ENCODE measurements at regions not wholly inside any gene's neighbourhood (a gene's known extent, or its start where the extent isn't known, plus 50 kb on each side); places are given as distances from the start of the nearest gene placed in this dataset.

DNA sequence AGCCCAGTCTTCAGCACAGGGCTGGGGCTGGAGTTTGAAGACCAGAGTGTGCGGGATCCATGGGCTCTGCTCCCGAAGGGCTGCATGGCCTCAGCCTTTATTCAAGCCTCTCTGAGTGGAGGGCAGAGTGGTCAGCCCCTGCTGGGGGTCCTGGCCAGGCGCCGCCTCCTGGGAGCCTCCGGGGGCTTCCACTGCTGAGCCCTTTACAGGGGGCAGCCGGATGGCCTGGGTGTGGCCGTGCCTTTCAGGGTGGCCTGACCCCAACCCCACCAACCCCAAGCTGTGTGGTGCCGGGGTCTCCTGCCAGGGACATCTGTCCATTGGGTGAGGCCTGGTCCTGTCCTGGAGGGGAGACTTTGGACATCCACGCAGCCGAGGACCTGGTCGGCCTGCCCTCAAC is 76.0 kb upstream of the SLCO4A1 start:
- no peak overlapping the region for H2AFZ ChIP-seq (replicated peaks; ENCODE audit: low read length, poor library complexity)
- no peak overlapping the region for H4K91ac ChIP-seq (ENCODE audit: insufficient read depth, low read depth, low read length)
- H2BK120ac ChIP-seq (ENCODE audit: low read depth, low read length): no peak overlapping the region
- H3K36me3 ChIP-seq (ENCODE audit: control insufficient read depth, insufficient read depth, low read length): no peaks in the 10 kb centered on the region
- ChIA-PET CTCF (no interaction called here), POLR2A (ENCODE audit: unreplicated experiment) (no interaction called here)
- dilution Hi-C loops (cut with HindIII; ENCODE audit: low sequenced_read_pairs, unreplicated experiment): no loop called here
- TF ChIP-seq, protein P1, sequence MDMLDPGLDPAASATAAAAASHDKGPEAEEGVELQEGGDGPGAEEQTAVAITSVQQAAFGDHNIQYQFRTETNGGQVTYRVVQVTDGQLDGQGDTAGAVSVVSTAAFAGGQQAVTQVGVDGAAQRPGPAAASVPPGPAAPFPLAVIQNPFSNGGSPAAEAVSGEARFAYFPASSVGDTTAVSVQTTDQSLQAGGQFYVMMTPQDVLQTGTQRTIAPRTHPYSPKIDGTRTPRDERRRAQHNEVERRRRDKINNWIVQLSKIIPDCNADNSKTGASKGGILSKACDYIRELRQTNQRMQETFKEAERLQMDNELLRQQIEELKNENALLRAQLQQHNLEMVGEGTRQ (IDR thresholded peaks at IDR 0.05; ENCODE audit: low read depth, low read length): no peak
- TF ChIP-seq MAFK (IDR thresholded peaks at IDR 0.05; ENCODE audit: low read depth, low read length) (no peak), MAZ (IDR thresholded peaks at IDR 0.05; ENCODE audit: borderline replicate concordance, low read depth, low read length) (no peak), CEBPB (IDR thresholded peaks at IDR 0.05; ENCODE audit: low read depth, low read length) (no peak), RAD21 (IDR thresholded peaks at IDR 0.05; ENCODE audit: low read length) (no peak), POLR2A (IDR thresholded peaks at IDR 0.05; ENCODE audit: low read depth, low read length) (no peak), CHD1 (IDR thresholded peaks at IDR 0.05; ENCODE audit: low read depth, low read length) (no peak), MXI1 (IDR thresholded peaks at IDR 0.05; ENCODE audit: borderline replicate concordance, low read depth, low read length) (no peak), NFE2L2 (IDR thresholded peaks at IDR 0.05; ENCODE audit: low read depth, low read length) (no peak)
- TF ChIP-seq, protein P2, sequence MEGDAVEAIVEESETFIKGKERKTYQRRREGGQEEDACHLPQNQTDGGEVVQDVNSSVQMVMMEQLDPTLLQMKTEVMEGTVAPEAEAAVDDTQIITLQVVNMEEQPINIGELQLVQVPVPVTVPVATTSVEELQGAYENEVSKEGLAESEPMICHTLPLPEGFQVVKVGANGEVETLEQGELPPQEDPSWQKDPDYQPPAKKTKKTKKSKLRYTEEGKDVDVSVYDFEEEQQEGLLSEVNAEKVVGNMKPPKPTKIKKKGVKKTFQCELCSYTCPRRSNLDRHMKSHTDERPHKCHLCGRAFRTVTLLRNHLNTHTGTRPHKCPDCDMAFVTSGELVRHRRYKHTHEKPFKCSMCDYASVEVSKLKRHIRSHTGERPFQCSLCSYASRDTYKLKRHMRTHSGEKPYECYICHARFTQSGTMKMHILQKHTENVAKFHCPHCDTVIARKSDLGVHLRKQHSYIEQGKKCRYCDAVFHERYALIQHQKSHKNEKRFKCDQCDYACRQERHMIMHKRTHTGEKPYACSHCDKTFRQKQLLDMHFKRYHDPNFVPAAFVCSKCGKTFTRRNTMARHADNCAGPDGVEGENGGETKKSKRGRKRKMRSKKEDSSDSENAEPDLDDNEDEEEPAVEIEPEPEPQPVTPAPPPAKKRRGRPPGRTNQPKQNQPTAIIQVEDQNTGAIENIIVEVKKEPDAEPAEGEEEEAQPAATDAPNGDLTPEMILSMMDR (conservative IDR thresholded peaks at IDR 0.05; ENCODE audit: low read depth, low read length): no peak
- no peaks in the 10 kb centered on the region for H3K9me1 ChIP-seq (ENCODE audit: insufficient read depth, low read length)
- no peaks in the 10 kb centered on the region for H3K4me1 ChIP-seq (ENCODE audit: control insufficient read depth, insufficient read depth, low read length)
- no peak overlapping the region for H2BK20ac ChIP-seq (ENCODE audit: low read depth, low read length)
- H3K4ac ChIP-seq (ENCODE audit: low read depth, low read length): no peak overlapping the region
- H3K4me2 ChIP-seq (ENCODE audit: low read depth, low read length): no peak overlapping the region
- H2BK5ac ChIP-seq (ENCODE audit: low read depth, low read length, poor library complexity, severe bottlenecking): no peak overlapping the region
- no peaks in the 10 kb centered on the region for H3K9me3 ChIP-seq (ENCODE audit: control insufficient read depth, insufficient read depth, low read length)
- ATAC-seq (ENCODE audit: low read depth) (no peak), DNase-seq (no peak)
- no CpG with 5 or more reads among the region's 11 CpGs for WGBS, 2 experiments (ENCODE audit: extremely low coverage in 2 of 2, insufficient read length in 1 of 2)
- intact Hi-C loops (cut with micrococcal nuclease): no loop called here
- no peak overlapping the region for H3K23ac ChIP-seq (ENCODE audit: low read depth, low read length)
- H2AK9ac ChIP-seq (replicated peaks; ENCODE audit: low read depth, low read length, poor library complexity): no peak overlapping the region
- peaks cover 41% of the 10 kb centered on the region for H3K27me3 ChIP-seq (ENCODE audit: control insufficient read depth, insufficient read depth, low read length)
- H4K8ac ChIP-seq (ENCODE audit: low read depth in 2 of 2, low read length in 2 of 2): no peak overlapping the region
- H3K56ac ChIP-seq (ENCODE audit: extremely low read depth, insufficient read depth, low read length): no peak overlapping the region
- H3K4me3 ChIP-seq (ENCODE audit: insufficient read depth, low read depth, low read length): no peak overlapping the region
- BruUV-seq (replicated peaks): no TSS peak
- no peak overlapping the region for H4K5ac ChIP-seq (ENCODE audit: low read depth, low read length)
- H3K18ac ChIP-seq (ENCODE audit: low read depth, low read length): no peak overlapping the region
- no peak overlapping the region for H3K14ac ChIP-seq (replicated peaks; ENCODE audit: low read depth, low read length)
- no peaks in the 10 kb centered on the region for H3K79me1 ChIP-seq (ENCODE audit: low read depth in 1 of 2, low read length in 2 of 2)
- H3K9ac ChIP-seq (ENCODE audit: low read depth, low read length): no peak overlapping the region
- H3K27ac ChIP-seq (ENCODE audit: insufficient read depth, low read length): no peak overlapping the region
- H2BK15ac ChIP-seq (ENCODE audit: low read depth, low read length): no peak overlapping the region
- H2AK5ac ChIP-seq (ENCODE audit: low read depth, low read length): no peak overlapping the region
- in situ Hi-C loops (cut with MboI; ENCODE audit: low sequenced_read_pairs): no loop called here
- H4K20me1 ChIP-seq (ENCODE audit: insufficient read depth, low read length): 0 out of 2 replicates have a peak, but pooled peaks cover 6% of the 10 kb centered on the region

Data from IMR-90 (cell line).